ENCODE measurements at regions not wholly inside any gene's neighbourhood (a gene's known extent, or its start where the extent isn't known, plus 50 kb on each side); places are given as distances from the start of the nearest gene placed in this dataset.

- Histone ChIP-seq H3K27ac (ENCODE audit: extremely low read length, insufficient read depth, low read length) (no peak overlapping the region), H3K36me3 (replicated peaks in 1 of 2; ENCODE audit: control insufficient read depth in 1 of 2, insufficient read depth in 2 of 2, low read length in 2 of 2) (no peaks in the 10 kb centered on the region), H3K9ac (ENCODE audit: insufficient read depth, low read depth, low read length) (no peak overlapping the region), H4K20me1 (ENCODE audit: insufficient read depth, low read length) (no peaks in the 10 kb centered on the region), H3K4me2 (ENCODE audit: low read depth, low read length) (no peak overlapping the region), H3K9me3 (ENCODE audit: low read length) (peaks cover 85% of the 10 kb centered on the region), H3K79me2 (ENCODE audit: insufficient read depth, low read length) (no peaks in the 10 kb centered on the region), H2AFZ (ENCODE audit: low read length) (no peak overlapping the region), H3K27me3 (ENCODE audit: control insufficient read depth in 1 of 2, insufficient read depth in 2 of 2, low read length in 2 of 2) (no peaks in the 10 kb centered on the region), H3K4me3 (replicated peaks in 1 of 3; ENCODE audit: insufficient read depth in 1 of 3, low read depth in 2 of 3, low read length in 3 of 3) (no peak overlapping the region), H3K4me1 (ENCODE audit: insufficient read depth, low read length) (no peaks in the 10 kb centered on the region)
- BruUV-seq (replicated peaks): no TSS peak
- ChIA-PET CTCF (ENCODE audit: low intra/inter-chr PET ratio, low total read pairs) (no interaction called here), POLR2A (no interaction called here)
- ATAC-seq: no peak
- DNase-seq (ENCODE audit: low spot score): no peak
- in situ Hi-C loops (cut with HindIII; ENCODE audit: extremely low pct_ligation_motif_present, low pct_unique_long_range_greater_than_20kb) (no loop called here), intact Hi-C loops (cut with micrococcal nuclease; ENCODE audit: unreplicated experiment) (no loop called here)
- 63% methylated on average over 6 of the region's 9 CpGs for WGBS (ENCODE audit: low lambda C conversion rate)
- no peak for FAIRE-seq
- no peak for TF ChIP-seq ZFP90 (CRISPR knock-in tag; IDR thresholded peaks at IDR 0.05; ENCODE audit: borderline replicate concordance)
- 0 out of 2 replicates have a peak, but pooled peaks have one; percentile 41 for TF ChIP-seq MNT (IDR thresholded peaks at IDR 0.05)
These were observed 323.3 kb upstream of the ZNF507 start for GRCh38 chr19:32022044-32022640.

GRCh38 chr19:32022731-32023563 lies 322.5 kb upstream of the ZNF507 start:
- DNase-seq (ENCODE audit: low spot score) (peak; percentile 18), ATAC-seq (peak; percentile 47), FAIRE-seq (no peak)
- Histone ChIP-seq H2AFZ (ENCODE audit: low read length) (no peak overlapping the region), H3K4me1 (ENCODE audit: insufficient read depth, low read length) (no peaks in the 10 kb centered on the region), H3K79me2 (ENCODE audit: insufficient read depth, low read length) (no peaks in the 10 kb centered on the region), H3K27me3 (ENCODE audit: control insufficient read depth in 1 of 2, insufficient read depth in 2 of 2, low read length in 2 of 2) (no peaks in the 10 kb centered on the region), H3K4me2 (ENCODE audit: low read depth, low read length) (peak overlapping the region; percentile 24; the same call in 1 of the 2 replicates), H3K4me3 (replicated peaks in 1 of 3; ENCODE audit: insufficient read depth in 1 of 3, low read depth in 2 of 3, low read length in 3 of 3) (no peak overlapping the region), H3K27ac (ENCODE audit: extremely low read length, insufficient read depth, low read length) (no peak overlapping the region), H3K36me3 (replicated peaks in 1 of 2; ENCODE audit: control insufficient read depth in 1 of 2, insufficient read depth in 2 of 2, low read length in 2 of 2) (no peaks in the 10 kb centered on the region), H3K9me3 (ENCODE audit: low read length) (peaks cover 85% of the 10 kb centered on the region), H3K9ac (ENCODE audit: insufficient read depth, low read depth, low read length) (no peak overlapping the region), H4K20me1 (ENCODE audit: insufficient read depth, low read length) (no peaks in the 10 kb centered on the region)
- WGBS (ENCODE audit: low lambda C conversion rate): 31% methylated on average over 29 of the region's 29 CpGs
- intact Hi-C loops (cut with micrococcal nuclease; ENCODE audit: unreplicated experiment): no loop called here
- in situ Hi-C loops (cut with HindIII; ENCODE audit: extremely low pct_ligation_motif_present, low pct_unique_long_range_greater_than_20kb): no loop called here
- TF ChIP-seq SOX13 (IDR thresholded peaks at IDR 0.05) (no peak), SOX13 (CRISPR knock-in tag; conservative IDR thresholded peaks at IDR 0.05 in 1 of 2, IDR thresholded peaks at IDR 0.05 in 1 of 2) (peak in 1 of 2 experiments; percentile 40; a peak in 1 of 4 replicates), XRCC5 (optimal IDR thresholded peaks at IDR 0.05; ENCODE audit: low read length) (peak; percentile 33), ZNF12 (CRISPR knock-in tag; IDR thresholded peaks at IDR 0.05) (no peak)
- no TSS peak for BruUV-seq (replicated peaks)
- POLR2A ChIA-PET: no interaction called here
- CTCF ChIA-PET (ENCODE audit: low intra/inter-chr PET ratio, low total read pairs): no interaction called here

Data from HepG2 (cell line).